H9 (cell line): ENCODE measurements at regions not wholly inside any gene's neighbourhood (a gene's known extent, or its start where the extent isn't known, plus 50 kb on each side); places are given as distances from the start of the nearest gene placed in this dataset.

Experiments used
- DNase-seq: peaks from one replicate; pipeline ENCODE4 v3.0.0-alpha.2; 2017
- H2AFZ ChIP-seq: one replicate; pipeline ENCODE4 v1.6.1; 2013; ENCODE audit warnings: mild to moderate bottlenecking, low read length, control low read depth, moderate library complexity
- H2AK5ac ChIP-seq: 2 replicates; pipeline ENCODE4 v1.6.1; 2013; ENCODE audit warnings: low read length, control low read depth, mixed read lengths; ENCODE audit not compliant: insufficient read length
- H2BK120ac ChIP-seq: one replicate; pipeline ENCODE4 v1.6.1; 2013; ENCODE audit warnings: low read depth, mild to moderate bottlenecking, low read length, control low read depth, inconsistent platforms; ENCODE audit not compliant: poor library complexity, severe bottlenecking
- H2BK12ac ChIP-seq: 2 replicates; pipeline ENCODE4 v1.6.1; 2013; ENCODE audit warnings: low read length, control low read depth, mixed read lengths, low read depth; ENCODE audit not compliant: insufficient read length
- H2BK15ac ChIP-seq: 2 replicates; pipeline ENCODE4 v1.6.1; 2013; ENCODE audit warnings: low read depth, low read length, control low read depth
- H2BK20ac ChIP-seq: one replicate; pipeline ENCODE4 v1.6.1; 2013; ENCODE audit warnings: low read depth, mild to moderate bottlenecking, low read length, control low read depth, inconsistent platforms; ENCODE audit not compliant: poor library complexity, severe bottlenecking
- H2BK5ac ChIP-seq: 2 replicates; pipeline ENCODE4 v1.6.1; 2013; ENCODE audit warnings: low read length, control low read depth, mixed read lengths; ENCODE audit not compliant: insufficient read length
- H3K14ac ChIP-seq: 2 replicates; pipeline ENCODE4 v1.6.1; 2013; ENCODE audit warnings: low read length, control low read depth; ENCODE audit not compliant: insufficient read depth
- H3K18ac ChIP-seq: 2 replicates; pipeline ENCODE4 v1.6.1; 2013; ENCODE audit warnings: low read depth, mild to moderate bottlenecking, mixed read lengths, low read length, control low read depth; ENCODE audit not compliant: insufficient read length
- H3K23ac ChIP-seq: 2 replicates; pipeline ENCODE4 v1.6.1; 2013; ENCODE audit warnings: low read length, control low read depth, mixed read lengths, low read depth; ENCODE audit not compliant: insufficient read length
- H3K23me2 ChIP-seq: 2 replicates; pipeline ENCODE4 v1.6.1; 2013; ENCODE audit warnings: low read depth, mild to moderate bottlenecking, mixed read lengths, low read length, control low read depth; ENCODE audit not compliant: insufficient read length, poor library complexity, severe bottlenecking
- H3K27ac ChIP-seq: 2 replicates; pipeline ENCODE4 v1.5.1; 2013; ENCODE audit warnings: low read length, control low read depth, mixed read lengths, low read depth; ENCODE audit not compliant: insufficient read length
- H3K27me3 ChIP-seq: 2 replicates; pipeline ENCODE4 v1.6.1; 2013; ENCODE audit warnings: low read length, control low read depth, inconsistent platforms; ENCODE audit not compliant: insufficient read depth
- H3K4ac ChIP-seq: 2 replicates; pipeline ENCODE4 v1.6.1; 2013; ENCODE audit warnings: low read depth, mild to moderate bottlenecking, control low read depth, inconsistent platforms, low read length, moderate library complexity
- H3K4me1 ChIP-seq: 2 replicates; pipeline ENCODE4 v1.6.1; 2013; ENCODE audit warnings: low read length, control low read depth, inconsistent platforms; ENCODE audit not compliant: insufficient read depth
- H3K4me2 ChIP-seq: 2 replicates; pipeline ENCODE4 v1.6.1; 2013; ENCODE audit warnings: low read length, control low read depth, mixed read lengths; ENCODE audit not compliant: insufficient read length, insufficient read depth
- H3K56ac ChIP-seq: 2 replicates; pipeline ENCODE4 v1.6.1; 2013; ENCODE audit warnings: low read depth, mild to moderate bottlenecking, mixed read lengths, low read length, control low read depth; ENCODE audit not compliant: insufficient read length
- H3K79me1 ChIP-seq: 2 replicates; pipeline ENCODE4 v1.6.1; 2013; ENCODE audit warnings: low read depth, mild to moderate bottlenecking, moderate library complexity, low read length, control low read depth, inconsistent platforms; ENCODE audit not compliant: insufficient read depth, poor library complexity, severe bottlenecking
- H3K79me2 ChIP-seq: 2 replicates; pipeline ENCODE4 v1.6.1; 2013; ENCODE audit warnings: low read length, control low read depth, inconsistent platforms; ENCODE audit not compliant: insufficient read depth
- H3K9ac ChIP-seq: 2 replicates; pipeline ENCODE4 v1.6.1; 2013; ENCODE audit warnings: low read length, control low read depth, mixed read lengths; ENCODE audit not compliant: insufficient read length; ENCODE audit errors: extremely low read depth
- H3K9me3 ChIP-seq: one replicate; pipeline ENCODE4 v1.6.1; 2013; ENCODE audit warnings: low read depth, low read length, inconsistent platforms; ENCODE audit not compliant: control insufficient read depth
- H3T11ph ChIP-seq: one replicate; pipeline ENCODE4 v1.6.1; 2013; ENCODE audit warnings: mild to moderate bottlenecking, low read length, control low read depth, inconsistent platforms
- H4K20me1 ChIP-seq: one replicate; pipeline ENCODE4 v1.6.1; 2013; ENCODE audit not compliant: control insufficient read depth, insufficient read length, insufficient read depth
- H4K5ac ChIP-seq: 2 replicates; pipeline ENCODE4 v1.6.1; 2013; ENCODE audit warnings: low read depth, mild to moderate bottlenecking, mixed read lengths, low read length, control low read depth; ENCODE audit not compliant: insufficient read length
- H4K8ac ChIP-seq: replicated peaks from 2 replicates; pipeline ENCODE4 v1.6.1; 2013; ENCODE audit warnings: low read length, control low read depth, mixed read lengths, low read depth; ENCODE audit not compliant: insufficient read length
- H4K91ac ChIP-seq: 2 replicates; pipeline ENCODE4 v1.6.1; 2013; ENCODE audit warnings: low read depth, mild to moderate bottlenecking, moderate library complexity, mixed read lengths, low read length, control low read depth; ENCODE audit not compliant: insufficient read length
- H3K27ac Mint-ChIP-seq, 3 experiments: 2 replicates in 2 of 3; 3 replicates in 1 of 3; pipeline ENCODE4 v1.8.0; 2020 to 2021; ENCODE audit warnings: mixed read lengths in 3 of 3, mild to moderate bottlenecking in 1 of 3, moderate library complexity in 1 of 3
- H3K27me3 Mint-ChIP-seq: 2 replicates; pipeline ENCODE4 v1.8.0; 2021; ENCODE audit warnings: low read depth, mild to moderate bottlenecking, moderate library complexity, mixed read lengths
- H3K36me3 Mint-ChIP-seq, 3 experiments: 2 replicates in 2 of 3; 3 replicates in 1 of 3; pipeline ENCODE4 v1.8.0; 2020 to 2021; ENCODE audit warnings: low read depth in 3 of 3, mixed read lengths in 3 of 3; ENCODE audit not compliant: insufficient read depth in 1 of 3
- H3K4me1 Mint-ChIP-seq, 2 experiments: 2 replicates each; pipeline ENCODE4 v1.8.0; 2020; ENCODE audit warnings: mixed read lengths in 2 of 2
- H3K4me3 Mint-ChIP-seq, 2 experiments: 2 replicates in 1 of 2; 3 replicates in 1 of 2; pipeline ENCODE4 v1.8.0; 2020 to 2021; ENCODE audit warnings: mild to moderate bottlenecking in 2 of 2, mixed read lengths in 2 of 2, moderate library complexity in 1 of 2
- H3K9me3 Mint-ChIP-seq, 2 experiments: 2 replicates in 1 of 2; 3 replicates in 1 of 2; pipeline ENCODE4 v1.8.0; 2020; ENCODE audit warnings: mild to moderate bottlenecking in 2 of 2, mixed read lengths in 2 of 2, moderate library complexity in 1 of 2
- CTCF ChIP-seq: fragments of 200-600 bp; sonication (generic); conservative IDR thresholded peaks from 3 replicates; pipeline ENCODE4 v1.8.0; 2021; ENCODE audit warnings: antibody characterized with exemption, mild to moderate bottlenecking

DNA sequence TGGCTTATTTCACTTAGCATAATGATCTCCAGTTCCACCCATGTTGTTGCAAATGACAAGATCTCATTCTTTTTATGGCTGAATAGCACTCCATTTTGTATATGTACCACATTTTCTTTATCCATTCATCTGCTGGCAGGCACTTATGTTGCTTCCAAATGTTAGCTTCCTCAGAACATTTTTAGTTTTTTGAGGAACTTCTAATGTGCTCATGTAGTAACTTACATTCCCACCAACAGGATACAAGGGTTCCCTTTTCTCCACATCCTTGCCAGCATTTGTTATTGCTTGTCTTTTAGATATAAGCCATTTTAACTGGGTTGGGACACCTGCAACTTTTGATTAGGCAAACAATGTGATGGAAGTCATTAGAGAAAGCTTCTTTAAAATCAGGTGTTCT lies 454.2 kb downstream of the NLGN4X start:
- Histone ChIP-seq H2AK5ac (no peak overlapping the region), H4K5ac (no peak overlapping the region), H3K27me3 (no peaks in the 10 kb centered on the region), H4K91ac (no peak overlapping the region), H3K23ac (no peak overlapping the region), H2BK12ac (no peak overlapping the region), H3T11ph (no peak overlapping the region), H3K79me2 (no peaks in the 10 kb centered on the region), H2AFZ (no peak overlapping the region), H3K18ac (no peak overlapping the region), H3K23me2 (no peaks in the 10 kb centered on the region), H2BK15ac (no peak overlapping the region), H3K79me1 (no peaks in the 10 kb centered on the region), H2BK20ac (no peak overlapping the region), H2BK5ac (no peak overlapping the region), H4K8ac (no peak overlapping the region), H3K56ac (no peak overlapping the region), H3K14ac (no peak overlapping the region), H3K9me3 (no peaks in the 10 kb centered on the region), H3K4ac (no peak overlapping the region), H3K9ac (no peak overlapping the region), H4K20me1 (no peaks in the 10 kb centered on the region), H2BK120ac (no peak overlapping the region), H3K4me1 (no peaks in the 10 kb centered on the region), H3K4me2 (no peak overlapping the region), H3K27ac (no peak overlapping the region)
- H3K4me3 Mint-ChIP-seq, result no peak overlapping the region
- no peaks in the 10 kb centered on the region for H3K36me3 Mint-ChIP-seq
- H3K27me3 Mint-ChIP-seq, result no peaks in the 10 kb centered on the region
- DNase-seq, result no peak
- peaks cover 0 to 3% of the 10 kb centered on the region in 2 experiments; a peak in 2 of 5 replicates for H3K9me3 Mint-ChIP-seq
- no peak for TF ChIP-seq CTCF
- H3K4me1 Mint-ChIP-seq, result no peaks in the 10 kb centered on the region
- no peak overlapping the region for H3K27ac Mint-ChIP-seq
